ENCODE measurements at regions not wholly inside any gene's neighbourhood (a gene's known extent, or its start where the extent isn't known, plus 50 kb on each side); places are given as distances from the start of the nearest gene placed in this dataset.

DNA sequence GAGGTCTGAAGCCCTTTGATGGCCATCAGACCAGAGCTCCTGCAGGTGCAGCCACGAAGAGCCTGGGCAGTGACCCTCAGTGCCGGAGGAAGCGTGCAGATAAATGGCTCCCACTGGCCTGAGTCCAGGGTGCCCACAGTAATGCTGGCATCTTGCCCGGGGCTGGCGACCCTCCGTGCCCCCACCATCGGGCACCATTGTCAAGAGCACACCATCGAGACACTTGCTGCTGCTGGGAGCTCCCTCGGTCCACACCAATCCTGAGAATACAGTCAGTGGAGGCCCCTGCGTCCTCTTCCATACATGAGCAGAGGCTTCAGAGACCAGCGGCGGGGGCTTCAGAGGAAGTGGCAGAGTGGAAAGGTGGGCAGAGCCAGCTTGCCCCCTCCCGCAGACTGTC, 1448.3 kb downstream of the BRD1 start:
- TF ChIP-seq, protein P1, sequence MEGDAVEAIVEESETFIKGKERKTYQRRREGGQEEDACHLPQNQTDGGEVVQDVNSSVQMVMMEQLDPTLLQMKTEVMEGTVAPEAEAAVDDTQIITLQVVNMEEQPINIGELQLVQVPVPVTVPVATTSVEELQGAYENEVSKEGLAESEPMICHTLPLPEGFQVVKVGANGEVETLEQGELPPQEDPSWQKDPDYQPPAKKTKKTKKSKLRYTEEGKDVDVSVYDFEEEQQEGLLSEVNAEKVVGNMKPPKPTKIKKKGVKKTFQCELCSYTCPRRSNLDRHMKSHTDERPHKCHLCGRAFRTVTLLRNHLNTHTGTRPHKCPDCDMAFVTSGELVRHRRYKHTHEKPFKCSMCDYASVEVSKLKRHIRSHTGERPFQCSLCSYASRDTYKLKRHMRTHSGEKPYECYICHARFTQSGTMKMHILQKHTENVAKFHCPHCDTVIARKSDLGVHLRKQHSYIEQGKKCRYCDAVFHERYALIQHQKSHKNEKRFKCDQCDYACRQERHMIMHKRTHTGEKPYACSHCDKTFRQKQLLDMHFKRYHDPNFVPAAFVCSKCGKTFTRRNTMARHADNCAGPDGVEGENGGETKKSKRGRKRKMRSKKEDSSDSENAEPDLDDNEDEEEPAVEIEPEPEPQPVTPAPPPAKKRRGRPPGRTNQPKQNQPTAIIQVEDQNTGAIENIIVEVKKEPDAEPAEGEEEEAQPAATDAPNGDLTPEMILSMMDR (IDR thresholded peaks at IDR 0.05): no peak
- no peak for TF ChIP-seq POLR2AphosphoS5 (IDR thresholded peaks at IDR 0.05)
